Heart left ventricle (tissue), 16 donors: ENCODE measurements at regions not wholly inside any gene's neighbourhood (a gene's known extent, or its start where the extent isn't known, plus 50 kb on each side); places are given as distances from the start of the nearest gene placed in this dataset.

Source experiments
- ATAC-seq, 4 donors: fragments of 200-7000 bp; cut with Tn5 transposase; one replicate each; pipeline ENCODE4 v1.9.1; 2020 to 2022; ENCODE audit warnings: moderate library complexity in 4 of 4, mild to moderate bottlenecking in 3 of 4, moderate number of reproducible peaks in 1 of 4
- DNase-seq, 5 donors: peaks; one replicate each; pipeline ENCODE4 v3.0.0-alpha.2; 2020
- H3K27ac ChIP-seq, 12 donors: fragments of 200-600 bp; sonication (generic) in 4 of 12; one replicate each; pipeline versions ENCODE4 v1.5.0 to v1.8.0; 2016 to 2022; ENCODE audit warnings: mild to moderate bottlenecking in 2 of 12
- H3K27me3 ChIP-seq, 9 donors: fragments of 200-600 bp; sonication (generic) in 2 of 9; one replicate each; pipeline versions ENCODE4 v1.5.1 to v1.8.0; 2016 to 2022; ENCODE audit warnings: mild to moderate bottlenecking in 3 of 9
- H3K36me3 ChIP-seq, 9 donors: fragments of 200-600 bp; sonication (generic) in 2 of 9; one replicate each; pipeline versions ENCODE4 v1.5.0 to v1.8.0; 2018 to 2022; ENCODE audit warnings: mild to moderate bottlenecking in 2 of 9
- H3K4me1 ChIP-seq, 12 donors: fragments of 200-600 bp; sonication (generic) in 4 of 12; one replicate each; pipeline versions ENCODE4 v1.5.0 to v1.8.0; 2016 to 2022; ENCODE audit warnings: mild to moderate bottlenecking in 3 of 12
- H3K4me3 ChIP-seq, 12 donors: fragments of 200-600 bp; sonication (generic) in 4 of 12; one replicate each; pipeline versions ENCODE4 v1.5.0 to v1.8.0; 2017 to 2022; ENCODE audit warnings: mild to moderate bottlenecking in 9 of 12, moderate library complexity in 4 of 12
- H3K9me3 ChIP-seq, 12 donors: fragments of 200-600 bp; sonication (generic) in 4 of 12; one replicate each; pipeline versions ENCODE4 v1.5.0 to v1.8.0; 2016 to 2022; ENCODE audit warnings: mild to moderate bottlenecking in 1 of 12
- CTCF ChIP-seq, 12 donors: fragments of 200-600 bp; sonication (generic) in 4 of 12; IDR thresholded peaks; one replicate each; pipeline versions ENCODE4 v1.5.0 to v1.8.0; 2018 to 2022; ENCODE audit warnings: antibody characterized with exemption in 12 of 12, mild to moderate bottlenecking in 5 of 12
- POLR2A ChIP-seq, 2 donors: fragments of 450-650 bp; IDR thresholded peaks; one replicate each; pipeline ENCODE4 v1.6.1; 2017; ENCODE audit warnings: antibody characterized with exemption in 2 of 2, mild to moderate bottlenecking in 2 of 2, moderate library complexity in 2 of 2
- WGBS, 4 donors: extraction: QIAGEN DNeasy Blood & Tissue Kit in 2 of 4; methylation state at CpG; one replicate each; pipeline versions ENCODE4 v1.1.5 to v1.1.7; 2013 to 2018; 5-methylcytosine and 5-hydroxymethylcytosine counted together
- intact Hi-C, 10 donors: fragments of 100-400 bp; cut with DNase I; formaldehyde crosslinking; loops; one replicate each; pipeline versions ENCODE4 v1.11.1 to v1.14.2; 2022
- donor health status: ischemic (EF 13 %, LVEDD 7.1; RV severe dilation, severe dysfunction).
- donor health status: healthy with polysubstance abuse.
- donor health status: DM: no; HTN: yes; CAD: no.
- donor health status: DM: no; HTN: no; CAD: no.
- donor health status: ischemic (EF 25% LVEDD 6.9; RV normal size, moderate dysfunction).
- donor health status: ischemic (EF 25% LVEDD 5.7; RV mildly dilated, moderate dysfunction).
- donor health status: healthy.
- donor health status: DM: yes; HTN: yes; CAD: no.
- donor health status: ischemic (EF 35%, LVEDD 5.7; RV mildly dilated, moderate dysfunction).
- donor health status: nonischemic (EF 11% LVEDD 7.7; RV severe dilation, severe dysfunction).
- donor health status: DM: yes; HTN: yes; CAD: no.
- donor health status: PGD.
- donor health status: ischemic (EF 29% LVEDD 5.4; RV normal size, mild dysfunction).
- donor health status: nonischemic (EF 23%, LVEDD 6.1; RV moderate dilation, normal function).

GRCh38 chr2:153601812-153602211 lies 123.2 kb upstream of the RPRM start:
- H3K4me3 ChIP-seq = no peak overlapping the region
- intact Hi-C loops = no loop called here
- no peaks in the 10 kb centered on the region for H3K36me3 ChIP-seq
- H3K9me3 ChIP-seq = no peaks in the 10 kb centered on the region
- TF ChIP-seq CTCF (IDR thresholded peaks at IDR 0.05) (no peak), POLR2A (IDR thresholded peaks at IDR 0.05) (no peak)
- DNase-seq (no peak), ATAC-seq (no peak)
- 79 to 85% (median 85%) methylated on average over 3 of the region's 3 CpGs for WGBS, 4 donors
- H3K27me3 ChIP-seq = no peaks in the 10 kb centered on the region
- H3K4me1 ChIP-seq = no peaks in the 10 kb centered on the region
- no peak overlapping the region for H3K27ac ChIP-seq

- WGBS, 4 donors = 59 to 71% (median 66%) methylated on average over 1 of the region's 1 CpG
- TF ChIP-seq CTCF (IDR thresholded peaks at IDR 0.05) = no peak
- no peak for TF ChIP-seq POLR2A (IDR thresholded peaks at IDR 0.05)
These were observed 125.6 kb upstream of the RPRM start for GRCh38 chr2:153604133-153604532.

GRCh38 chr2:153606623-153607022 lies 128.1 kb upstream of the RPRM start:
- no peaks in the 10 kb centered on the region for H3K9me3 ChIP-seq
- WGBS, 4 donors = 29 to 52% (median 41%) methylated on average over 3 of the region's 3 CpGs
- TF ChIP-seq POLR2A (IDR thresholded peaks at IDR 0.05) (no peak), CTCF (IDR thresholded peaks at IDR 0.05) (no peak)
- intact Hi-C loops = no loop called here
- no peak overlapping the region for H3K4me3 ChIP-seq
- H3K27me3 ChIP-seq = no peaks in the 10 kb centered on the region
- no peaks in the 10 kb centered on the region for H3K36me3 ChIP-seq
- ATAC-seq (no peak), DNase-seq (no peak)
- no peak overlapping the region for H3K27ac ChIP-seq
- H3K4me1 ChIP-seq = no peaks in the 10 kb centered on the region

More at GRCh38 chr2:153604133-153604532, 125.6 kb upstream of the RPRM start:
- ATAC-seq (no peak), DNase-seq (no peak)
- intact Hi-C loops = no loop called here
- Histone ChIP-seq H3K4me1 (no peaks in the 10 kb centered on the region), H3K4me3 (no peak overlapping the region), H3K27ac (no peak overlapping the region), H3K36me3 (no peaks in the 10 kb centered on the region), H3K9me3 (no peaks in the 10 kb centered on the region), H3K27me3 (no peaks in the 10 kb centered on the region)

- no peak overlapping the region for H3K27ac ChIP-seq
- TF ChIP-seq CTCF (IDR thresholded peaks at IDR 0.05) (no peak), POLR2A (IDR thresholded peaks at IDR 0.05) (no peak)
- 65 to 85% (median 76%) methylated on average over 4 of the region's 4 CpGs for WGBS, 4 donors
These were observed 143.7 kb upstream of the RPRM start for GRCh38 chr2:153622285-153622684.

More at GRCh38 chr2:153622285-153622684, 143.7 kb upstream of the RPRM start:
- Histone ChIP-seq H3K4me1 (no peaks in the 10 kb centered on the region), H3K9me3 (peaks cover 0 to 39% (median 14%) of the 10 kb centered on the region in 12 donors), H3K4me3 (no peak overlapping the region), H3K27me3 (no peaks in the 10 kb centered on the region), H3K36me3 (no peaks in the 10 kb centered on the region)
- DNase-seq (no peak), ATAC-seq (no peak)
- intact Hi-C loops = no loop called here
